CD4-positive, alpha-beta T cell treated with Interleukin-4 for 1 hour (primary cell): ENCODE measurements at regions not wholly inside any gene's neighbourhood (a gene's known extent, or its start where the extent isn't known, plus 50 kb on each side); places are given as distances from the start of the nearest gene placed in this dataset.

ENCODE experiments used
- DNase-seq, 2 donors: peaks; one replicate each; pipeline ENCODE4 v3.0.0-alpha.2; 2020 to 2022

- DNase-seq, result no peak
These were observed 107.0 kb downstream of the DDIT4L start for GRCh38 chr4:100083289-100083688.

GRCh38 chr4:100082852-100083251, 107.4 kb downstream of the DDIT4L start:
- no peak for DNase-seq

GRCh38 chr4:100081491-100081890, 108.8 kb downstream of the DDIT4L start:
- DNase-seq, result no peak

GRCh38 chr4:100079264-100079663, 111.0 kb downstream of the DDIT4L start:
- peak; percentile 14 to 31 for DNase-seq

GRCh38 chr4:100076753-100077152, 113.5 kb downstream of the DDIT4L start:
- DNase-seq, result no peak

- DNase-seq, result no peak
These were observed 114.6 kb downstream of the DDIT4L start for GRCh38 chr4:100075486-100076270.

- DNase-seq, result no peak
These were observed 115.2 kb downstream of the DDIT4L start for GRCh38 chr4:100075056-100075455.

- no peak for DNase-seq
These were observed 118.8 kb downstream of the DDIT4L start for GRCh38 chr4:100071506-100071905.

GRCh38 chr4:100070868-100071267, 119.4 kb downstream of the DDIT4L start:
- no peak for DNase-seq

GRCh38 chr4:100069207-100069606, 119.1 kb upstream of the H2AZ1 start:
- no peak for DNase-seq

- no peak for DNase-seq
These were observed 117.2 kb upstream of the H2AZ1 start for GRCh38 chr4:100067255-100067654.

- DNase-seq, result peak in 1 of 2 donors; percentile 5
These were observed 113.3 kb upstream of the H2AZ1 start for GRCh38 chr4:100063355-100063754.

GRCh38 chr4:100062921-100063320, 112.8 kb upstream of the H2AZ1 start:
- no peak for DNase-seq

- no peak for DNase-seq
These were observed 111.8 kb upstream of the H2AZ1 start for GRCh38 chr4:100061835-100062234.

GRCh38 chr4:100060765-100061416, 110.8 kb upstream of the H2AZ1 start:
- no peak for DNase-seq

- DNase-seq, result no peak
These were observed 109.4 kb upstream of the H2AZ1 start for GRCh38 chr4:100059467-100059866.

- no peak for DNase-seq
These were observed 106.6 kb upstream of the H2AZ1 start for GRCh38 chr4:100056701-100057100.

GRCh38 chr4:100054071-100054470, 104.0 kb upstream of the H2AZ1 start:
- no peak for DNase-seq

GRCh38 chr4:100049872-100050271, 99.8 kb upstream of the H2AZ1 start:
- no peak for DNase-seq

GRCh38 chr4:100042711-100043110, 92.6 kb upstream of the H2AZ1 start:
- DNase-seq, result no peak

- no peak for DNase-seq
These were observed 92.2 kb upstream of the H2AZ1 start for GRCh38 chr4:100042235-100042634.

- no peak for DNase-seq
These were observed 91.6 kb upstream of the H2AZ1 start for GRCh38 chr4:100041646-100042045.

GRCh38 chr4:100034023-100034664, 84.1 kb upstream of the H2AZ1 start:
- no peak for DNase-seq

- no peak for DNase-seq
These were observed 76.0 kb upstream of the H2AZ1 start for GRCh38 chr4:100026066-100026465.
